Kidney (tissue), 13 donors: ENCODE measurements at regions not wholly inside any gene's neighbourhood (a gene's known extent, or its start where the extent isn't known, plus 50 kb on each side); places are given as distances from the start of the nearest gene placed in this dataset.
"Not testable (repeated sequence)": the region's sequence is repeated elsewhere in the genome, so short reads cannot be mapped to it uniquely, and the experiment has no call there.

Experiments used
- DNase-seq, 5 donors: peaks; one replicate each; pipeline ENCODE4 v3.0.0-alpha.2; 2013 to 2020
- FAIRE-seq: peaks from 2 replicates; lab custom pipeline; 2012; peaks lifted over from hg19 to GRCh38; lab: Jason Lieb, UNC
- H3K27ac ChIP-seq, 2 donors: one replicate each; pipeline ENCODE4 v1.7.0; 2013; ENCODE audit warnings: low read depth in 2 of 2, low read length in 2 of 2, inconsistent platforms in 1 of 2
- H3K27me3 ChIP-seq: one replicate; pipeline ENCODE4 v1.7.1; 2013; ENCODE audit warnings: low read length, inconsistent platforms; ENCODE audit not compliant: control insufficient read depth, insufficient read depth
- H3K36me3 ChIP-seq, 3 donors: one replicate each; pipeline versions ENCODE4 v1.7.0 to v1.7.1; 2013; ENCODE audit warnings: low read length in 3 of 3, control low read depth in 1 of 3, inconsistent platforms in 1 of 3; ENCODE audit not compliant: insufficient read depth in 3 of 3, control insufficient read depth in 2 of 3
- H3K4me1 ChIP-seq, 3 donors: one replicate each; pipeline versions ENCODE4 v1.7.0 to v1.7.1; 2013; ENCODE audit warnings: low read length in 3 of 3, inconsistent platforms in 1 of 3, low read depth in 1 of 3; ENCODE audit not compliant: control insufficient read depth in 2 of 3, insufficient read depth in 2 of 3
- H3K4me3 ChIP-seq, 3 donors: one replicate each; pipeline versions ENCODE4 v1.7.0 to v1.8.1; 2013; ENCODE audit warnings: low read length in 3 of 3, control low read depth in 1 of 3, inconsistent platforms in 1 of 3
- H3K9ac ChIP-seq, 3 donors: one replicate each; pipeline versions ENCODE4 v1.7.0 to v1.7.1; 2013; ENCODE audit warnings: low read length in 3 of 3, control low read depth in 1 of 3, inconsistent platforms in 1 of 3
- H3K9me3 ChIP-seq, 3 donors: one replicate each; pipeline versions ENCODE4 v1.7.0 to v1.7.1; 2013; ENCODE audit warnings: low read length in 3 of 3, control low read depth in 1 of 3, inconsistent platforms in 1 of 3; ENCODE audit not compliant: control insufficient read depth in 2 of 3, insufficient read depth in 1 of 3
- intact Hi-C: fragments of 100-400 bp; cut with DNase I; formaldehyde crosslinking; loops from one replicate; pipeline ENCODE4 v1.11.1; 2022
- TF ChIP-seq, protein P1 (sequence below): IDR thresholded peaks from 3 replicates; pipeline ENCODE4 v1.5.1; 2012; ENCODE audit warnings: mild to moderate bottlenecking, moderate library complexity, borderline replicate concordance; ENCODE audit not compliant: insufficient read depth; ENCODE audit errors: extremely low read depth
- donor health status: control.
- donor health status: control.
- donor health status: control.
- donor health status: control.
- donor health status: control.
- donor health status: DM: yes; HTN: yes; CAD: no.
- donor health status: Normal renal cell carcinoma (clear cell type).

- no peak for FAIRE-seq
These were observed 116.7 kb upstream of the CIBAR2 start for GRCh38 chr16:85228970-85229430.

DNA sequence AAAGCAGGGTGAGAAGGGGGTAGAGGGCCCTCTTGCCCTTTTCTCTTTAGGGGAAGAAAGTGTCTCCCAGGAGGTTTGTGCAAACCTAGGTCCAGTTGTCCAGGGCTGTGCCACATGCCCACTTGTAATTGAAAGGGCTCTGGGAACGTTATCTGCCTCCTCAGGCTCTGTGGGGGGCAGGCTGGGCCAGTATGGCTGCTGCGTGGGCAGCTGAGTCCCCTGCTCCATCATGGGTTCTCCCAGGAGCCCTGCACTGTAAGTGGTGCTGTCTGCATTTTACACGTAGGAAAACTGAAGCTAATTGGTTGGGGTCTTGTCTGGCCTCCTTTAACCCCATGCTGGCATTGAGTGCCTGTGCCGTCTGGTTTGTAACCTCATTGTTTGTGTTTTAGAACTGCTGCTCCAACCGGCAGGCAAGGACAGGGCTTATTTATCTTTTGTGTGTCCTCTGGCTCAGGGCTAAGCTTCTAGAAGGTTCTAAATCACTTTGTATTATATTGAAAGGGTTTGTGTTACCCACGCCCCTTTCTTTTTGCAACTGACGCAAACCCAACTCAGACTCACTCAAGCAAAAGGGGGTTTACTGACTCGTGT lies 117.7 kb upstream of the CIBAR2 start:
- no peak overlapping the region for H3K27ac ChIP-seq
- TF ChIP-seq, protein P1, sequence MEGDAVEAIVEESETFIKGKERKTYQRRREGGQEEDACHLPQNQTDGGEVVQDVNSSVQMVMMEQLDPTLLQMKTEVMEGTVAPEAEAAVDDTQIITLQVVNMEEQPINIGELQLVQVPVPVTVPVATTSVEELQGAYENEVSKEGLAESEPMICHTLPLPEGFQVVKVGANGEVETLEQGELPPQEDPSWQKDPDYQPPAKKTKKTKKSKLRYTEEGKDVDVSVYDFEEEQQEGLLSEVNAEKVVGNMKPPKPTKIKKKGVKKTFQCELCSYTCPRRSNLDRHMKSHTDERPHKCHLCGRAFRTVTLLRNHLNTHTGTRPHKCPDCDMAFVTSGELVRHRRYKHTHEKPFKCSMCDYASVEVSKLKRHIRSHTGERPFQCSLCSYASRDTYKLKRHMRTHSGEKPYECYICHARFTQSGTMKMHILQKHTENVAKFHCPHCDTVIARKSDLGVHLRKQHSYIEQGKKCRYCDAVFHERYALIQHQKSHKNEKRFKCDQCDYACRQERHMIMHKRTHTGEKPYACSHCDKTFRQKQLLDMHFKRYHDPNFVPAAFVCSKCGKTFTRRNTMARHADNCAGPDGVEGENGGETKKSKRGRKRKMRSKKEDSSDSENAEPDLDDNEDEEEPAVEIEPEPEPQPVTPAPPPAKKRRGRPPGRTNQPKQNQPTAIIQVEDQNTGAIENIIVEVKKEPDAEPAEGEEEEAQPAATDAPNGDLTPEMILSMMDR: no peak
- DNase-seq: no peak
- no peaks in the 10 kb centered on the region for H3K27me3 ChIP-seq
- no peak overlapping the region for H3K4me3 ChIP-seq
- intact Hi-C loops: no loop called here
- H3K4me1 ChIP-seq: peaks cover 7 to 16% (median 7%) of the 10 kb centered on the region in 3 donors
- no peak overlapping the region for H3K9ac ChIP-seq
- FAIRE-seq: no peak
- H3K36me3 ChIP-seq: no peaks in the 10 kb centered on the region
- no peaks in the 10 kb centered on the region for H3K9me3 ChIP-seq

More at GRCh38 chr16:85228970-85229430, 116.7 kb upstream of the CIBAR2 start:
- Histone ChIP-seq H3K4me1 (peaks cover 4 to 12% (median 7%) of the 10 kb centered on the region in 3 donors), H3K4me3 (no peak overlapping the region), H3K9ac (no peak overlapping the region), H3K27ac (no peak overlapping the region), H3K9me3 (no peaks in the 10 kb centered on the region), H3K27me3 (no peaks in the 10 kb centered on the region), H3K36me3 (no peaks in the 10 kb centered on the region)
- intact Hi-C loops: no loop called here
- DNase-seq: no peak
- TF ChIP-seq, protein P1: no peak

GRCh38 chr16:85230764-85231383 lies 118.6 kb upstream of the CIBAR2 start:
- H3K27me3 ChIP-seq, H3K27ac ChIP-seq, H3K4me3 ChIP-seq, H3K9ac ChIP-seq, intact Hi-C loops, DNase-seq, FAIRE-seq, H3K9me3 ChIP-seq, H3K36me3 ChIP-seq: not testable (repeated sequence)
- peaks cover 7 to 16% (median 7%) of the 10 kb centered on the region in 3 donors for H3K4me1 ChIP-seq

- no peak overlapping the region for H3K27ac ChIP-seq
- peaks cover 7 to 16% (median 7%) of the 10 kb centered on the region in 3 donors for H3K4me1 ChIP-seq
- H3K27me3 ChIP-seq: no peaks in the 10 kb centered on the region
- no peaks in the 10 kb centered on the region for H3K36me3 ChIP-seq
- DNase-seq (no peak), FAIRE-seq (no peak)
- no peak overlapping the region for H3K9ac ChIP-seq
- H3K4me3 ChIP-seq: no peak overlapping the region
- TF ChIP-seq, protein P1: no peak
- no peaks in the 10 kb centered on the region for H3K9me3 ChIP-seq
- intact Hi-C loops: no loop called here
These were observed 119.7 kb upstream of the CIBAR2 start for GRCh38 chr16:85231959-85232358.
